ENCODE measurements at regions not wholly inside any gene's neighbourhood (a gene's known extent, or its start where the extent isn't known, plus 50 kb on each side); places are given as distances from the start of the nearest gene placed in this dataset.
A peak's percentile ranks its signal among the peaks of the same experiment; 100 is the strongest.

GRCh38 chr7:33680682-33681081, 224.7 kb upstream of the BMPER start:
- Histone ChIP-seq H3K9me3 (peaks cover 0 to 23% (median 6%) of the 10 kb centered on the region in 4 donors), H3K27me3 (no peaks in the 10 kb centered on the region), H3K27ac (no peak overlapping the region), H3K36me3 (no peaks in the 10 kb centered on the region), H3K4me3 (no peak overlapping the region), H3K4me1 (no peaks in the 10 kb centered on the region)
- TF ChIP-seq POLR2AphosphoS5 (IDR thresholded peaks at IDR 0.05) = no peak
- 55 to 80% (median 66%) methylated on average over 2 of the region's 2 CpGs for WGBS, 5 donors
- no peak for DNase-seq
- intact Hi-C loops (cut with DNase I; ENCODE audit: low total_unique reads) = no loop called here

GRCh38 chr7:33685503-33685902, 219.8 kb upstream of the BMPER start:
- H3K9me3 ChIP-seq = no peaks in the 10 kb centered on the region
- no peak for DNase-seq
- H3K27ac ChIP-seq = no peak overlapping the region
- WGBS, 5 donors = 94 to 96% (median 95%) methylated on average over 9 of the region's 9 CpGs
- TF ChIP-seq EP300 (IDR thresholded peaks at IDR 0.05) (no peak), POLR2AphosphoS5 (IDR thresholded peaks at IDR 0.05) (no peak), POLR2A (IDR thresholded peaks at IDR 0.05) (no peak), CTCF (IDR thresholded peaks at IDR 0.05) (no peak)
- no peak overlapping the region for H3K4me3 ChIP-seq
- intact Hi-C loops (cut with DNase I; ENCODE audit: low total_unique reads) = no loop called here
- H3K4me1 ChIP-seq = no peaks in the 10 kb centered on the region
- H3K27me3 ChIP-seq = no peaks in the 10 kb centered on the region
- H3K36me3 ChIP-seq = no peaks in the 10 kb centered on the region

- Histone ChIP-seq H3K4me3 (no peak overlapping the region), H3K27me3 (no peaks in the 10 kb centered on the region), H3K27ac (no peak overlapping the region), H3K36me3 (no peaks in the 10 kb centered on the region), H3K4me1 (no peaks in the 10 kb centered on the region), H3K9me3 (no peaks in the 10 kb centered on the region)
- intact Hi-C loops (cut with DNase I; ENCODE audit: low total_unique reads) = no loop called here
- no peak for TF ChIP-seq EP300 (IDR thresholded peaks at IDR 0.05)
- TF ChIP-seq POLR2A (IDR thresholded peaks at IDR 0.05) = no peak
- no peak for TF ChIP-seq CTCF (IDR thresholded peaks at IDR 0.05)
- no peak for TF ChIP-seq POLR2AphosphoS5 (IDR thresholded peaks at IDR 0.05)
- DNase-seq = peak in 1 of 2 donors; percentile 9
- WGBS, 5 donors = 83 to 91% (median 91%) methylated on average over 17 of the region's 17 CpGs
Measured at GRCh38 chr7:33685981-33686683, 219.2 kb upstream of the BMPER start.

- 80 to 95% (median 89%) methylated on average over 3 of the region's 3 CpGs for WGBS, 5 donors
- H3K27ac ChIP-seq = no peak overlapping the region
Measured at GRCh38 chr7:33687625-33688024, 217.7 kb upstream of the BMPER start.

GRCh38 chr7:33691180-33691579, 214.2 kb upstream of the BMPER start:
- TF ChIP-seq CTCF (IDR thresholded peaks at IDR 0.05) (no peak), POLR2A (IDR thresholded peaks at IDR 0.05) (no peak)
- Histone ChIP-seq H3K9me3 (no peaks in the 10 kb centered on the region), H3K27me3 (no peaks in the 10 kb centered on the region), H3K4me3 (no peak overlapping the region), H3K36me3 (no peaks in the 10 kb centered on the region), H3K27ac (no peak overlapping the region), H3K4me1 (no peaks in the 10 kb centered on the region)
- no peak for DNase-seq
- intact Hi-C loops (cut with DNase I; ENCODE audit: low total_unique reads) = no loop called here

More at GRCh38 chr7:33687625-33688024, 217.7 kb upstream of the BMPER start:
- H3K9me3 ChIP-seq = no peaks in the 10 kb centered on the region
- H3K4me3 ChIP-seq = no peak overlapping the region
- H3K4me1 ChIP-seq = no peaks in the 10 kb centered on the region
- TF ChIP-seq POLR2A (IDR thresholded peaks at IDR 0.05) = no peak
- TF ChIP-seq EP300 (IDR thresholded peaks at IDR 0.05) = no peak
- no peak for TF ChIP-seq POLR2AphosphoS5 (IDR thresholded peaks at IDR 0.05)
- no peaks in the 10 kb centered on the region for H3K27me3 ChIP-seq
- DNase-seq = no peak
- no peaks in the 10 kb centered on the region for H3K36me3 ChIP-seq
- intact Hi-C loops (cut with DNase I; ENCODE audit: low total_unique reads) = no loop called here

All from stomach (tissue), 8 donors.